A673 (cell line): ENCODE measurements at regions not wholly inside any gene's neighbourhood (a gene's known extent, or its start where the extent isn't known, plus 50 kb on each side); places are given as distances from the start of the nearest gene placed in this dataset.

Source experiments
- CTCF ChIP-seq: fragments of 300-800, 200-600 bp; sonication (generic); conservative IDR thresholded peaks from 2 replicates; pipeline ENCODE4 v1.5.1; 2017; ENCODE audit warnings: low read depth, mild to moderate bottlenecking, antibody characterized with exemption, low read length, moderate library complexity, mixed read lengths
- EZH2 ChIP-seq: fragments of 200-600 bp; sonication (generic); IDR thresholded peaks from 2 replicates; pipeline ENCODE4 v1.6.1; 2017; ENCODE audit warnings: borderline replicate concordance, low read depth, mild to moderate bottlenecking, mixed read lengths, antibody characterized with exemption, low read length; ENCODE audit not compliant: poor library complexity, severe bottlenecking

GRCh38 chr1:224820341-224820740, 109.1 kb upstream of the DNAH14 start:
- TF ChIP-seq CTCF (no peak), EZH2 (no peak)
